ENCODE measurements at regions not wholly inside any gene's neighbourhood (a gene's known extent, or its start where the extent isn't known, plus 50 kb on each side); places are given as distances from the start of the nearest gene placed in this dataset.
"Not testable (repeated sequence)": the region's sequence is repeated elsewhere in the genome, so short reads cannot be mapped to it uniquely, and the experiment has no call there.

- DNase-seq (ENCODE audit: low read depth in 2 of 2): no peak
Observed at GRCh38 chr6:120805276-120805675, 529.0 kb downstream of the TBC1D32 start.

DNA sequence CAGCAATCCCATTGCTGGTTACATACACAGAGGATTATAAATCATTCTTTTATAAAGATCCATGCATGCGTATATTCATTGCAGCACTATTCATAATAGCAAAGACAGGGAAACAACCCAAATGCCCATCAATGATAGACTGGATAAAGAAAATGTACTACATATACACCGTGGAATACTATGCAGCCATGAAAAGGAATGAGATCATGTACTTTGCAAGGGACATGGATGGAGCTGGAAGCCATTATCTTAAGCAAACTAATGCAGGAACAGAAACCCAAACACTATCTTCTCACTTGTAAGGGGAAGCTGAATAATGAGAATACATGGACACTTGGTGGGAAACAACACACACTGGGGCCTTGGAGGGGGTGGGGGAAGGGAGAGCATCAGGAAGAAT is 529.7 kb downstream of the TBC1D32 start:
- DNase-seq (ENCODE audit: low read depth in 2 of 2): no peak

- DNase-seq (ENCODE audit: low read depth in 2 of 2): no peak
Observed at GRCh38 chr6:120786682-120787081, 547.6 kb downstream of the TBC1D32 start.

GRCh38 chr6:120786256-120786655 is 548.0 kb downstream of the TBC1D32 start:
- DNase-seq (ENCODE audit: low read depth in 2 of 2): no peak

GRCh38 chr6:120785459-120786086 is 548.7 kb downstream of the TBC1D32 start:
- DNase-seq (ENCODE audit: low read depth in 2 of 2): no peak

GRCh38 chr6:120779441-120779840 is 554.8 kb downstream of the TBC1D32 start:
- no peak for DNase-seq (ENCODE audit: low read depth in 2 of 2)

DNA sequence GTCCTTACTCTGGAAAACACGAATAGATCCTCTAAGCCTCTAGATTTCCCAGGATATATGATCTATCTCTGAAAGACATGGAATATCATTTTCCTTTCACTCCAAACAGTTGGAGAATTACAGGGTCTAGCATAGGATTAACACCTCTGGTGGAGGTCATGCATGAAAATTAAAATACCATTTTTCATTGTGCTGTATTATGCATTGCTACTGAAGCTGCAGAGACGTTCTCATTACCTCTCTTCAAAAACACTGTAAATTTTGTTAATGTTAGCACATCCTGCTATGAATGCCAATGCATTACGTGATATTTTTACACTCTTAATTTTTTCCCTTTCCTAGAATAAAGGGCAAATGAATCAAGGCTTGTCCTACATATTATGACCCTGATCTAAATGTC is 558.6 kb downstream of the TBC1D32 start:
- no peak for DNase-seq (ENCODE audit: low read depth in 2 of 2)

DNA sequence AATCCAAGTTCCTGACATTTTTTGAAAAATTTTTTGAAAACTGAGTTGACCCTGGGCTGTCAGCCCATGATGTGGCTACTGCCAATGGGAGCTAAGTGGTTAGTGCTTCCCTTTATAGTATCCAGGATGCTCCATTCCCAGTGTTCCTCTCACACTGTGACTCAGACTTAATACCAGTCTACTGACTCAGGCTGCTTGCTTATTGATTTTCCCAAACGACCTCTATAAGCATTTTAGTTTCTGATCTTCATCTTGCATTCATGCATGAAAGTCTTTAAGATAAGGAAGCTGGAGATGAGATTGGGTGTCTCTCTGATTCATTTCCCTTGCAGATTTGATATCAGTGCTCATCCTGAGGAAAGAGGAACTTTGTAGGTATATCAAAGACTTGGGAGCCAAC is 560.0 kb downstream of the TBC1D32 start:
- no peak for DNase-seq (ENCODE audit: low read depth in 2 of 2)

GRCh38 chr6:120771019-120771418 is 563.3 kb downstream of the TBC1D32 start:
- no peak for DNase-seq (ENCODE audit: low read depth in 2 of 2)

- DNase-seq (ENCODE audit: low read depth in 2 of 2): no peak
Observed at GRCh38 chr6:120764312-120764711, 570.0 kb downstream of the TBC1D32 start.

DNA sequence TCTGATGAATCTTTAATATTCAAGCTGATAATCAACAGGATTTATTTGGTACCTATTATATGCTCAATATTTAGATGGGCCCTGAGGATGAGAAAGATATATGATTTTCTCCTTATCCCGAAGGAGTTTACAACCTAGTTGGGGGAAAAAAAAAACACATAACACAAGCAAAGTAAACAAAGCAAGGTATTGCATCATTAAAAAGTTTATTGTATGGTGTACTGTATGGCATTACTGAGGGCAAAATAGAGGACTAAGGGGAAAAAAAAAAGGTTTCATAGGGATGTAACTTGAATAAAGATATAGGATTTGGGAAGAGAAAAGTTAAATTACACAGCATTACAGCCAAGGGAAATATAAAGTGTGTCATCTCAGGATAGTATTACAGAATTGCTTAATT is 574.7 kb downstream of the TBC1D32 start:
- DNase-seq (ENCODE audit: low read depth in 2 of 2): no peak

DNA sequence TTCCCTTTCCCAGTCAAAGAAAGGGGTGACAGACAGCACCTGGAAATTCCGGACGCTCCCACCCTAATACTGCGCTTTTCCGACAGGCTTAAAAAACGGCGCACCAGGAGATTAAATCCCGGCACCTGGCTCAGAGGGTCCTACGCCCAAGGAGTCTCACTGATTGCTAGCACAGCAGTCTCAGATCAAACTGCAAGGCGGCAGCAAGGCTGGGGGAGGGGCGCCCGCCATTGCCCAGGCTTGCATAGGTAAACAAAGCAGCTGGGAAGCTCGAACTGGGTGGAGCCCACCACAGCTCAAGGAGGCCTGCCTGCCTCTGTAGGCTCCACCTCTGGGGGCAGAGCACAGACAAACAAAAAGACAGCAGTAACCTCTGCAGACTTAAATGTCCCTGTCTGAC is 585.7 kb downstream of the TBC1D32 start:
- not testable (repeated sequence) for DNase-seq (ENCODE audit: low read depth in 2 of 2)

DNA sequence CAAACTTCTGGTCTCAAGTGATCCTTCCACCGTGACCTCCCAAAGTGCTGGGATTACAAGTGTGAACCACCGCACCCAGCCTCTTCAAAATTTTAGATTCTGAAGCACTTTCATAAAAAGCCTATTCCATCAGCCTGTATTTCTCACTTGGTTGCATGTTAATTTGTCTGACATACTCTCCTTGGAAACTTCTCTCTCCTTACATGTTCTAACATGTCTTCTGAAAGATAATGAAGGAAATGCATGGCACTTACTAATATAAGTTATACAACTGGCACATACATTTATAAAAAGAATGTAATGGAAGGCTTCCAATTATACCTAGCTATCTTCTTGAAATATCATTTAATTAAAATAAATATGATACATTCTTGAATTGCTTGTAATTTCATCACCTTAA is 597.5 kb downstream of the TBC1D32 start:
- DNase-seq (ENCODE audit: low read depth in 2 of 2): no peak

DNA sequence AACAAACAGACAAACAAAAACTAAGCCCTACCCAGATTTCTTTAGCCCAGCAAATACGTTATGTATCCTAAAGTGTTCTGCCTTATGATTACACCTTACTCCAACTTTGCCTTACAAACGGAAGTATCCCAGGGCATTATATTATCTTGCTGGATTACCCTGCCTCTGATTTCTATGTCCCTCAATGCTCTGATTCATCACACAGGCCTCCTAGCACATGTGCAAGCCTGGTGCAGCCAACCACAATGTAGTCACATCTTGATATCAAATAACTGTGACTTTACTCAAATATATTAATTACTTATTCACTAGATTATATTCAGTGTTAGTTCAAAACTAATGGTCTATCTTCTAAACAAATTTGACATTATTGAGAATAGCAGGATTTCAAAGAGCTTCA is 598.6 kb downstream of the TBC1D32 start:
- no peak for DNase-seq (ENCODE audit: low read depth in 2 of 2)

DNA sequence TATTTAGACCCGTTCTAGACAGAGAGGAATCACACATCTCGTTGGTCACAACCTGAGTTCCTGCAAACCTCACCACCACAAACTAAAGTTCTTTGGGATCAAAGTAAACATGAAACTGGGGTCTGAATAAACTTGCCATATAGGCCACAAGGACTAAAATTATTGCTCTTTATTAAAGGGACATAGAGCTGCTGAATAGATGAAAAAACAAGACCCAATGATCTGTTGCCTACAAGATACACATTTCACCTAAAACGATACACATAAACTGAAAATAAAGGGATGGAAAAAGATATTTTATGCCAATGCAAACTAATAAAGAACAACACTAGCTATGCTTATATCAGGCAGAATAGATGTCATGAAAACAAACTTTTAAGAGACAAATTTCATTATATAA is 623.0 kb downstream of the TBC1D32 start:
- DNase-seq (ENCODE audit: low read depth in 2 of 2): no peak

DNA sequence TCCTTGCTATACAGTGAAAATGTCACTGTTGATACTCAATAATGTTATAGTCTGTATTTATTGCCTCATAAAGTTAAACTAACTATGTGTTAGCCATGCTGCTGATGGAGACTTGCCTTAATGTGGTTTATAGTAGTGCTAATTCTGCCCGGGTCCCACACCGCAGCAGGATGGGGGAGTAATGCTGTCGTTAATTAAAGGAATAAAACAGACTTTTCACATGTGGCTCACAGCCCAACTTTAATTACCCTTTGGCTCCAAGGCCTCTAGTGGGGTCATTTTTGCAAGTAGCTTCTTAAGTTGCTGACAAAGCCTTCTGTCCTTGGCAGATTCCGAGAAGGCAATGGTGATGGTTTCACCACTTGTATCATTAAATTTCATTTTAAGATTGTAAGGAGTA is 634.3 kb downstream of the TBC1D32 start:
- DNase-seq (ENCODE audit: low read depth in 2 of 2): no peak

GRCh38 chr6:120686492-120686891 is 647.8 kb downstream of the TBC1D32 start:
- no peak for DNase-seq (ENCODE audit: low read depth in 2 of 2)

DNA sequence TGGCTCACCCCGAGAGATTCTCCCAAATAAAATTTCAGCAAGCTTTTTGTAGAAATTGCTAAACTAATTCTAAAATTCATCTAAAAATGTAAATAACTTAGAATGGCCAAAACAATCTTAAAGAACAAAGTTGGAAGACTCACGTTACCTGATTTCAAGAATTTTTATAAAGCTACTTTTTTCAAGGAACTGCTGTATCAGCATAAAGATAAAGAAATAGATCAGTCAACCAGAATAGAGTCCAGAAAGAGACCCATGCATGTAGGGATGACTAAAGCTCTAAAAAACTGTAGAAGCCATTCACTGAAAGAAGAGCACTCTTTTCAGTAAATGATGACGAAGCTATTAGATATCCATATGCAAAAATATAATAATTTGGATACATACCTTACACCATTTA is 652.1 kb downstream of the TBC1D32 start:
- no peak for DNase-seq (ENCODE audit: low read depth in 2 of 2)

GRCh38 chr6:120681204-120681603 is 653.1 kb downstream of the TBC1D32 start:
- DNase-seq (ENCODE audit: low read depth in 2 of 2): no peak

DNA sequence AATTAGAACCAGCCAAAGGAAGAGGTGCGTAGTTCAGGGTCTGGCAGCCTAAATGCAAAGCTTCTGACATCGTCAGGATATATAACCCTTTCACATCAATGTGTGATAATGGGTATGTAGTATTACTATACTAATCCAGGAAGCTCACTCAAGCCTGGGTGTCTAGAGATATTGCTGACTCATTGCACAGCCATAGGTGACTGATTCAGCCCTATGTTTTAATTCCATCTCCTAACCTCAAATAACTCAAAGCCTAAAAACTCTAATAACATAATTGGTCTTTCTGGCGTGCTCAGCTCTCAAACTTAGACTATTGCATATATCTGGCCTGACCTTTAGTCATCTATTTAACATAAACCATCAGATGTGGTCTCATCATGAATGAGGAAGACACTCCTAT is 658.4 kb downstream of the TBC1D32 start:
- no peak for DNase-seq (ENCODE audit: low read depth in 2 of 2)

DNA sequence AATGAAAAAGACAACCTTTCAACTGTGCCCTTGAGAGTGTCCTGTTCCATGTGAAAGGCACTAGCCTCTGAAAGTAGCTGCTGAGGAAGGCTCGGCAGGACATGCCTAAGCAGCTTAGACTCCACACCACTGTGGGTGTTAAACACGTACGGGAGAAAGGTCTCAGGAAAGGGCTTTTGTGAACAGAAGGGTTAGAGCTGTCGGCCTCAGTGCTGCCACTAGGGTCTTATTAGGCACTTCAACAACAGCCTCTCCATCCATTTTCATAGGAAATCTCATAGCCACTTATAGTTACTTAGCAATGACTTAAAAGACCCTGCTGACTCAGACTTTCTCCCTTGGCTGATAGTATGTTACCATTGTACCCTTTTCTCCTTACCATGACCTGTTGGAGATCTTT is 662.8 kb downstream of the TBC1D32 start:
- no peak for DNase-seq (ENCODE audit: low read depth in 2 of 2)

DNA sequence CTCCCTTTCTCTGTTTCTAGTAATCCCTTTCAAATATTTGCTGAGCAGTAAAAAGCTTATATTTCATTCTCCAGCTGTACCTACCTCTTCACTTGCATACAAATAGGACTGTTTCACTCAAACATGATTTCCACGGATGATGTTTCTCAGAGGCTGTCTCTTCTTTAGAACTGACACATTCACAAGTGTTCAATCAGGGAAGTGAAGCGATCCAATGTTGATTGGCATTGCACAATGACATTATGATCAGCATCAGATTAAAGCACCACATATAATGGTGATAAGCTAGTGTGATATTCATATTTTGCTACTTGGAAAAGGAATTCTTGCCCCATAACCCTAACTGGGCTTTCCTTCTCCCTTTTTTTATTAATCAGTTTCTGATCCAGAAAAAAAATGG is 681.8 kb downstream of the TBC1D32 start:
- no peak for DNase-seq (ENCODE audit: low read depth in 2 of 2)

DNA sequence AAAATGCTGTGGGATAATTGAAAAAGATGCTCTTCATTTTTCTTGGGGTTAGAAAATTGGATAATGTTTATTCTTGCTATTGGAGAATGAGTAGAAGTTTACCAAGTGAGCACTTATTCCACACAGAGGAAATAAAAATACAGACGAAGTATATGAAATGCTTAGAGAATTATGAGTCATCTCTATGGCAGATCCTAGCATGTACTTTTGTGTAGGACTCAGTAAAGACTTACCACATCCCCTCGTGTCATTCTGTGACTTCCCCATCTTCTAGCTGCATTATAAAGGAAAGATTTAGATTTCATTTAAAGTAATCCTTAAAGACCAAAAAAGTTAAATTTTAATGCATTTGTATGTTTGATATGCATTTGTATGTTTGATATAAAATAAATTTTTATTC is 685.6 kb downstream of the TBC1D32 start:
- no peak for DNase-seq (ENCODE audit: low read depth in 2 of 2)

DNA sequence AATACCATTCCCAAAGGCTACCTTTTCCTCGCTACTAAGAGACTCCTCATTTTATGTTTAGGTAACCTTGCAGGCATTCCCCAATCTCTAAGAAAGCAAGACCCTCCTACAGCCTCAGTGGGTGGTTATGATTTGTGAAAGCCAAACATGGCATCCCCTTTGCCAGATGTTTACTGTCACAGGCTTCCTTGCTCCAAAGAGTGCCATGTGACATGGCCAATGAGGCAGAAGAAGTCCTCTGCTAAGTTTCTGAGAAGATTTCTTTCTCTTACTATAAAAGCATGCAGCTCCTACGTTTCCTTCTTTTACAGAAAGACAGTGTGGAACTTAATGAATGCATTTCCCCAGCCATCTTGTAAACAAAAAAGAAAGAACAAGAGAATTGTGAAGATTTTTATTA is 688.2 kb downstream of the TBC1D32 start:
- DNase-seq (ENCODE audit: low read depth in 2 of 2): no peak

DNA sequence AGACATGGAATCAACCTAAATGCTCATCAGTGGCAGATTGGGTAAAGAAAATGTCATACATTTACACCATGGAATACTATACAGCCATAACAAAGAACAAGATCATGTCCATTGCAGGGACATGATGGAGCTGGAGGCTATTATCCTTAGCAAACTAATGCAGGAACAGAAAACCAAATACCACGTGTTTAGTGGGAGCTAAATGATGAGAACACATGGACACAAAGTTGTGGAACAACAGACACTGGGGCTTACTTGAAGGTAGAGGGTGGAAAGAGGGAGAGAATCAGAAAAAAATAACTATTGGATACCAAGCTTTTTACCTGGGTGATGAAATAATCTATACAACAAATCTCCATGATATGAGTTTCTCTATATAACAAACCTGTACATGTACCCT is 701.3 kb downstream of the TBC1D32 start:
- no peak for DNase-seq (ENCODE audit: low read depth in 2 of 2)
